HepG2 (cell line): ENCODE measurements at regions not wholly inside any gene's neighbourhood (a gene's known extent, or its start where the extent isn't known, plus 50 kb on each side); places are given as distances from the start of the nearest gene placed in this dataset.

Experiments
- SNAPC5 ChIP-seq: sonication (generic); formaldehyde crosslinking; IDR thresholded peaks from 2 replicates; pipeline ENCODE4 v1.8.1; 2023; ENCODE audit warnings: mild to moderate bottlenecking, missing genetic modification reagents, borderline replicate concordance
- STAT6 ChIP-seq: sonication (generic); formaldehyde crosslinking; IDR thresholded peaks from 2 replicates; pipeline ENCODE4 v1.4.0; 2020; ENCODE audit warnings: missing genetic modification reagents, mild to moderate bottlenecking, borderline replicate concordance

GRCh38 chr5:27594141-27594540 is 555.8 kb upstream of the CDH9 start:
- TF ChIP-seq STAT6 (CRISPR knock-in tag) = no peak
- TF ChIP-seq SNAPC5 (CRISPR knock-in tag) = no peak
